Astrocyte of the spinal cord (primary cell): ENCODE measurements at regions not wholly inside any gene's neighbourhood (a gene's known extent, or its start where the extent isn't known, plus 50 kb on each side); places are given as distances from the start of the nearest gene placed in this dataset.
"Not testable (repeated sequence)": the region's sequence is repeated elsewhere in the genome, so short reads cannot be mapped to it uniquely, and the experiment has no call there.

Experiments
- DNase-seq: peaks from one replicate; pipeline ENCODE4 v3.0.0; 2011; ENCODE audit warnings: low read depth, low spot score
- H3K4me3 ChIP-seq: 2 replicates; pipeline ENCODE4 v1.5.1; 2011; ENCODE audit warnings: low read depth, mild to moderate bottlenecking, low read length, moderate library complexity
- CTCF ChIP-seq: IDR thresholded peaks from 2 replicates; pipeline ENCODE4 v1.5.1; 2012; ENCODE audit warnings: low read depth, mild to moderate bottlenecking, low read length, inconsistent platforms
- in situ Hi-C: cut with HindIII; loops from 2 replicates; pipeline ENCODE4 v1.10.0; 2017; ENCODE audit warnings: low sequenced_read_pairs

- H3K4me3 ChIP-seq, result no peak overlapping the region
- no peak for TF ChIP-seq CTCF
- DNase-seq, result no peak
- in situ Hi-C loops, result no loop called here
Observed at GRCh38 chr2:78734221-78734620, 291.3 kb upstream of the REG3G start.

- no peak for TF ChIP-seq CTCF
- no peak overlapping the region for H3K4me3 ChIP-seq
- in situ Hi-C loops, result no loop called here
- no peak for DNase-seq
Observed at GRCh38 chr2:78739282-78739681, 286.2 kb upstream of the REG3G start.

- in situ Hi-C loops, result no loop called here
- no peak overlapping the region for H3K4me3 ChIP-seq
- TF ChIP-seq CTCF, result no peak
- DNase-seq, result no peak
Observed at GRCh38 chr2:78749638-78750037, 275.9 kb upstream of the REG3G start.

- no peak overlapping the region for H3K4me3 ChIP-seq
- DNase-seq, result no peak
- in situ Hi-C loops, result no loop called here
- no peak for TF ChIP-seq CTCF
Observed at GRCh38 chr2:78750219-78750618, 275.3 kb upstream of the REG3G start.

- no peak overlapping the region for H3K4me3 ChIP-seq
- no peak for TF ChIP-seq CTCF
- no peak for DNase-seq
- in situ Hi-C loops, result no loop called here
Observed at GRCh38 chr2:78754930-78755329, 270.6 kb upstream of the REG3G start.

- TF ChIP-seq CTCF, result no peak
- in situ Hi-C loops, result no loop called here
- no peak for DNase-seq
- no peak overlapping the region for H3K4me3 ChIP-seq
Observed at GRCh38 chr2:78757191-78757590, 268.3 kb upstream of the REG3G start.

GRCh38 chr2:78757640-78758039, 267.9 kb upstream of the REG3G start:
- in situ Hi-C loops, result no loop called here
- H3K4me3 ChIP-seq, result no peak overlapping the region
- DNase-seq, result no peak
- no peak for TF ChIP-seq CTCF

- in situ Hi-C loops, DNase-seq: not testable (repeated sequence)
Observed at GRCh38 chr2:78758765-78759164, 266.7 kb upstream of the REG3G start.

More at GRCh38 chr2:78758765-78759164, 266.7 kb upstream of the REG3G start:
- not testable (repeated sequence) for H3K4me3 ChIP-seq
